CD14-positive monocyte (primary cell): ENCODE measurements at regions not wholly inside any gene's neighbourhood (a gene's known extent, or its start where the extent isn't known, plus 50 kb on each side); places are given as distances from the start of the nearest gene placed in this dataset.

ENCODE experiments used
- DNase-seq, 3 donors: peaks; one replicate each; pipeline ENCODE4 v3.0.0-alpha.2; 2011 to 2022
- H2AFZ ChIP-seq: 2 replicates; pipeline ENCODE4 v1.6.0; 2012; ENCODE audit warnings: mild to moderate bottlenecking, low read depth, low read length, inconsistent platforms; ENCODE audit not compliant: insufficient read depth, poor library complexity, severe bottlenecking
- H3K27ac ChIP-seq, 2 donors: 1 replicate in 1 of 2; 2 replicates in 1 of 2; pipeline ENCODE4 v1.5.1; 2012 to 2013; ENCODE audit warnings: low read length in 2 of 2, control low read depth in 1 of 2, inconsistent platforms in 1 of 2, low read depth in 1 of 2, mild to moderate bottlenecking in 1 of 2
- H3K27me3 ChIP-seq, 2 donors: one replicate each; pipeline versions ENCODE4 v1.6.0 to v1.6.1; 2011 to 2013; ENCODE audit warnings: low read length in 2 of 2; ENCODE audit not compliant: control insufficient read depth in 2 of 2, insufficient read depth in 2 of 2
- H3K36me3 ChIP-seq, 2 donors: replicated peaks in 1 of 2; 1 replicate in 1 of 2; 2 replicates in 1 of 2; pipeline versions ENCODE4 v1.5.1 to v1.6.1; 2012 to 2013; ENCODE audit warnings: low read length in 2 of 2, control low read depth in 1 of 2, inconsistent platforms in 1 of 2, mild to moderate bottlenecking in 1 of 2; ENCODE audit not compliant: insufficient read depth in 2 of 2, control insufficient read depth in 1 of 2
- H3K4me1 ChIP-seq, 2 donors: 1 replicate in 1 of 2; 2 replicates in 1 of 2; pipeline versions ENCODE4 v1.5.1 to v1.6.1; 2012 to 2013; ENCODE audit warnings: low read length in 2 of 2, control low read depth in 1 of 2, inconsistent platforms in 1 of 2, mild to moderate bottlenecking in 1 of 2, moderate library complexity in 1 of 2; ENCODE audit not compliant: insufficient read depth in 2 of 2, control insufficient read depth in 1 of 2
- H3K4me2 ChIP-seq: replicated peaks from 2 replicates; pipeline ENCODE3; 2012; ENCODE audit warnings: low read length, moderate library complexity, mild to moderate bottlenecking; ENCODE audit not compliant: poor library complexity, severe bottlenecking; ENCODE audit errors: extremely low read depth
- H3K4me3 ChIP-seq, 3 experiments: fragments of 200-600 bp in 1 of 3; sonication (generic) in 1 of 3; replicated peaks in 1 of 3; 1 replicate in 2 of 3; 2 replicates in 1 of 3; pipeline ENCODE4 v1.5.1; 2011 to 2013; ENCODE audit warnings: low read length in 3 of 3, mild to moderate bottlenecking in 3 of 3, control low read depth in 2 of 3, low read depth in 2 of 3, inconsistent platforms in 1 of 3, moderate library complexity in 1 of 3
- H3K79me2 ChIP-seq: 2 replicates; pipeline ENCODE4 v1.6.0; 2012; ENCODE audit warnings: mild to moderate bottlenecking, control low read depth, inconsistent platforms, low read length, moderate library complexity; ENCODE audit not compliant: insufficient read depth
- H3K9ac ChIP-seq: 2 replicates; pipeline ENCODE4 v1.6.0; 2017; ENCODE audit warnings: low read length, mild to moderate bottlenecking; ENCODE audit not compliant: insufficient read depth, poor library complexity, severe bottlenecking
- H3K9me3 ChIP-seq, 2 donors: replicated peaks in 1 of 2; 1 replicate in 1 of 2; 2 replicates in 1 of 2; pipeline versions ENCODE4 v1.5.1 to v1.6.1; 2012 to 2013; ENCODE audit warnings: low read length in 2 of 2, control low read depth in 1 of 2; ENCODE audit not compliant: control insufficient read depth in 1 of 2, insufficient read depth in 1 of 2
- H4K20me1 ChIP-seq: 2 replicates; pipeline ENCODE4 v1.6.0; 2012; ENCODE audit warnings: mild to moderate bottlenecking, low read length, control low read depth, moderate library complexity; ENCODE audit not compliant: insufficient read depth
- H3K27ac Mint-ChIP-seq, 7 donors: one replicate each; pipeline ENCODE4 v1.8.0; 2020; ENCODE audit warnings: mild to moderate bottlenecking in 7 of 7, mixed read lengths in 7 of 7, moderate library complexity in 6 of 7, inconsistent platforms in 2 of 7
- H3K27me3 Mint-ChIP-seq, 3 donors: one replicate each; pipeline ENCODE4 v1.8.0; 2021 to 2022; ENCODE audit warnings: low read depth in 3 of 3, mild to moderate bottlenecking in 3 of 3, mixed read lengths in 3 of 3, moderate library complexity in 3 of 3, inconsistent platforms in 1 of 3
- H3K36me3 Mint-ChIP-seq, 2 donors: one replicate each; pipeline ENCODE4 v1.8.0; 2020; ENCODE audit warnings: mixed read lengths in 2 of 2, inconsistent platforms in 1 of 2, mild to moderate bottlenecking in 1 of 2
- H3K4me1 Mint-ChIP-seq: one replicate; pipeline ENCODE4 v1.8.0; 2020; ENCODE audit warnings: mild to moderate bottlenecking, mixed read lengths
- H3K4me3 Mint-ChIP-seq, 2 donors: one replicate each; pipeline ENCODE4 v1.8.0; 2020; ENCODE audit warnings: mild to moderate bottlenecking in 2 of 2, mixed read lengths in 2 of 2, moderate library complexity in 1 of 2
- H3K9me3 Mint-ChIP-seq, 7 donors: one replicate each; pipeline ENCODE4 v1.8.0; 2020 to 2022; ENCODE audit warnings: mixed read lengths in 7 of 7, mild to moderate bottlenecking in 6 of 7, moderate library complexity in 6 of 7, inconsistent platforms in 2 of 7
- CTCF ChIP-seq: fragments of 200-600 bp; IDR thresholded peaks from one replicate; pipeline ENCODE4 v1.8.0; 2022; ENCODE audit warnings: antibody characterized with exemption, mild to moderate bottlenecking
- WGBS: methylation state at CpG from one replicate; pipeline ENCODE4 v1.1.5; 2013; ENCODE audit warnings: missing lambda C conversion rate; ENCODE audit not compliant: insufficient coverage; 5-methylcytosine and 5-hydroxymethylcytosine counted together
- intact Hi-C, 2 donors: fragments of 100-400 bp; cut with micrococcal nuclease; formaldehyde crosslinking; loops; one replicate each; pipeline versions ENCODE4 v1.15.0 to v1.15.1; 2023

GRCh38 chr6:113651120-113651519, 206.0 kb upstream of the MARCKS start:
- peaks cover 32 to 45% of the 10 kb centered on the region in 2 donors for H3K4me1 ChIP-seq
- no peaks in the 10 kb centered on the region for H3K79me2 ChIP-seq
- no peak overlapping the region for H3K4me3 Mint-ChIP-seq

GRCh38 chr6:113651920-113652319, 205.2 kb upstream of the MARCKS start:
- H3K27me3 Mint-ChIP-seq: peaks cover 0 to 2% (median 0%) of the 10 kb centered on the region in 3 donors
- no peak for TF ChIP-seq CTCF
- no peak overlapping the region for H3K9ac ChIP-seq
- no peaks in the 10 kb centered on the region for H3K36me3 ChIP-seq
- H3K27me3 ChIP-seq: no peaks in the 10 kb centered on the region
- peak in 1 of 3 donors; percentile 43 for DNase-seq
- no peaks in the 10 kb centered on the region for H4K20me1 ChIP-seq
- no peaks in the 10 kb centered on the region for H3K79me2 ChIP-seq
- H3K36me3 Mint-ChIP-seq: no peaks in the 10 kb centered on the region
- no peak overlapping the region for H3K4me3 Mint-ChIP-seq
- H3K27ac ChIP-seq: peak overlapping the region in 1 of 2 donors; percentile 44
- intact Hi-C loops: no loop called here
- no peak overlapping the region for H3K4me2 ChIP-seq
- H3K4me1 Mint-ChIP-seq: peaks cover 46% of the 10 kb centered on the region
- WGBS: no CpG with 5 or more reads among the region's 1 CpG
- H3K27ac Mint-ChIP-seq: peak overlapping the region in 5 of 7 donors; percentile 30 to 84 (median 56)
- peaks cover 32 to 44% of the 10 kb centered on the region in 2 donors for H3K4me1 ChIP-seq
- H3K4me3 ChIP-seq: no peak overlapping the region
- peaks cover 0 to 6% (median 2%) of the 10 kb centered on the region in 7 donors for H3K9me3 Mint-ChIP-seq
- no peak overlapping the region for H2AFZ ChIP-seq
- H3K9me3 ChIP-seq: no peaks in the 10 kb centered on the region

More at GRCh38 chr6:113651120-113651519, 206.0 kb upstream of the MARCKS start:
- H3K36me3 ChIP-seq: no peaks in the 10 kb centered on the region
- Mint-ChIP-seq H3K9me3 (peaks cover 0 to 4% (median 2%) of the 10 kb centered on the region in 7 donors), H3K27me3 (peaks cover 0 to 2% (median 0%) of the 10 kb centered on the region in 3 donors), H3K4me1 (peaks cover 49% of the 10 kb centered on the region), H3K27ac (peak overlapping the region in 5 of 7 donors; percentile 26 to 79 (median 70)), H3K36me3 (no peaks in the 10 kb centered on the region)
- H3K4me3 ChIP-seq: no peak overlapping the region
- peak overlapping the region; percentile 30 for H2AFZ ChIP-seq
- no peaks in the 10 kb centered on the region for H3K9me3 ChIP-seq
- H4K20me1 ChIP-seq: no peaks in the 10 kb centered on the region
- no peak overlapping the region for H3K9ac ChIP-seq
- 8% methylated on average over 2 of the region's 4 CpGs for WGBS
- H3K27ac ChIP-seq: no peak overlapping the region
- no peak overlapping the region for H3K4me2 ChIP-seq
- no peak for TF ChIP-seq CTCF
- intact Hi-C loops: no loop called here
- DNase-seq: no peak
- no peaks in the 10 kb centered on the region for H3K27me3 ChIP-seq
